Neuronal stem cell (in vitro differentiated cells): ENCODE measurements at regions not wholly inside any gene's neighbourhood (a gene's known extent, or its start where the extent isn't known, plus 50 kb on each side); places are given as distances from the start of the nearest gene placed in this dataset.

Source experiments
- DNase-seq: peaks from one replicate; pipeline ENCODE4 v3.0.0-alpha.2; 2013; ENCODE audit warnings: low spot score
- H2AFZ ChIP-seq: one replicate; pipeline ENCODE4 v1.6.1; 2013; ENCODE audit warnings: mild to moderate bottlenecking, low read length, inconsistent platforms
- H2AK5ac ChIP-seq: 2 replicates; pipeline ENCODE4 v1.6.1; 2013; ENCODE audit warnings: low read depth, mild to moderate bottlenecking, inconsistent platforms, low read length, moderate library complexity, mixed read lengths
- H2BK120ac ChIP-seq: 2 replicates; pipeline ENCODE4 v1.6.1; 2013; ENCODE audit warnings: low read depth, mild to moderate bottlenecking, inconsistent platforms, low read length, moderate library complexity, mixed read lengths
- H2BK12ac ChIP-seq: one replicate; pipeline ENCODE4 v1.6.1; 2013; ENCODE audit warnings: low read length, inconsistent platforms
- H2BK15ac ChIP-seq: 2 replicates; pipeline ENCODE4 v1.6.1; 2013; ENCODE audit warnings: mild to moderate bottlenecking, low read length, inconsistent platforms, mixed read lengths
- H2BK5ac ChIP-seq: one replicate; pipeline ENCODE4 v1.6.1; 2013; ENCODE audit warnings: inconsistent platforms, mild to moderate bottlenecking, low read length, moderate library complexity
- H3K14ac ChIP-seq: one replicate; pipeline ENCODE4 v1.6.1; 2013; ENCODE audit warnings: low read length, inconsistent platforms
- H3K18ac ChIP-seq: 2 replicates; pipeline ENCODE4 v1.6.1; 2013; ENCODE audit warnings: low read length, inconsistent platforms
- H3K23ac ChIP-seq: 2 replicates; pipeline ENCODE4 v1.6.1; 2013; ENCODE audit warnings: low read depth, mild to moderate bottlenecking, mixed read lengths, low read length, inconsistent platforms; ENCODE audit not compliant: poor library complexity
- H3K27ac ChIP-seq: replicated peaks from 3 replicates; pipeline ENCODE4 v1.5.1; 2013; ENCODE audit warnings: low read length, inconsistent platforms
- H3K27me3 ChIP-seq, 3 experiments: 2 replicates each; pipeline ENCODE4 v1.6.1; 2013; ENCODE audit warnings: low read length in 3 of 3, mild to moderate bottlenecking in 2 of 3, inconsistent platforms in 1 of 3, low read depth in 1 of 3, mixed read lengths in 1 of 3, moderate library complexity in 1 of 3; ENCODE audit not compliant: control insufficient read depth in 3 of 3, insufficient read depth in 3 of 3
- H3K36me3 ChIP-seq, 2 donors: replicated peaks in 1 of 2; 2 replicates each; pipeline ENCODE4 v1.6.1; 2013; ENCODE audit warnings: low read length in 2 of 2; ENCODE audit not compliant: control insufficient read depth in 2 of 2, insufficient read depth in 2 of 2
- H3K4ac ChIP-seq: 2 replicates; pipeline ENCODE4 v1.6.1; 2013; ENCODE audit warnings: inconsistent platforms, mild to moderate bottlenecking, low read length, moderate library complexity
- H3K4me1 ChIP-seq, 2 donors: 1 replicate in 1 of 2; 2 replicates in 1 of 2; pipeline ENCODE4 v1.6.1; 2013; ENCODE audit warnings: low read length in 2 of 2, low read depth in 1 of 2; ENCODE audit not compliant: control insufficient read depth in 2 of 2, insufficient read depth in 1 of 2
- H3K4me2 ChIP-seq: one replicate; pipeline ENCODE4 v1.6.1; 2013; ENCODE audit warnings: mild to moderate bottlenecking, low read length, inconsistent platforms; ENCODE audit not compliant: insufficient read depth, poor library complexity, severe bottlenecking
- H3K4me3 ChIP-seq, 2 donors: 2 replicates each; pipeline ENCODE4 v1.5.1; 2013; ENCODE audit warnings: low read length in 2 of 2, mild to moderate bottlenecking in 2 of 2, inconsistent platforms in 1 of 2, moderate library complexity in 1 of 2
- H3K79me1 ChIP-seq: one replicate; pipeline ENCODE4 v1.6.1; 2013; ENCODE audit warnings: low read depth, mild to moderate bottlenecking, inconsistent platforms, low read length, moderate library complexity
- H3K9ac ChIP-seq: one replicate; pipeline ENCODE4 v1.6.1; 2013; ENCODE audit warnings: mild to moderate bottlenecking, low read depth, low read length, inconsistent platforms; ENCODE audit not compliant: poor library complexity
- H3K9me3 ChIP-seq, 2 donors: replicated peaks in 1 of 2; 2 replicates each; pipeline versions ENCODE3 to v1.6.1; 2013; ENCODE audit warnings: low read length in 2 of 2, mild to moderate bottlenecking in 2 of 2, inconsistent platforms in 1 of 2, low read depth in 1 of 2, mixed read lengths in 1 of 2, moderate library complexity in 1 of 2; ENCODE audit not compliant: control insufficient read depth in 2 of 2, insufficient read depth in 1 of 2
- H4K8ac ChIP-seq: one replicate; pipeline ENCODE4 v1.6.1; 2013; ENCODE audit warnings: low read depth, mild to moderate bottlenecking, inconsistent platforms, low read length, moderate library complexity
- H4K91ac ChIP-seq: one replicate; pipeline ENCODE4 v1.6.1; 2013; ENCODE audit warnings: low read length, low read depth, mild to moderate bottlenecking, inconsistent platforms; ENCODE audit not compliant: poor library complexity
- WGBS, 2 donors: extraction: QIAGEN DNeasy Blood & Tissue Kit; methylation state at CpG; one replicate each; pipeline ENCODE4 v1.1.7; 2013; ENCODE audit warnings: missing lambda C conversion rate in 2 of 2, mixed read lengths in 1 of 2; ENCODE audit not compliant: insufficient read length in 2 of 2, insufficient replicate concordance in 1 of 2; ENCODE audit errors: extremely low coverage in 2 of 2; 5-methylcytosine and 5-hydroxymethylcytosine counted together

- peak overlapping the region; percentile 69 for H3K23ac ChIP-seq
- no peak overlapping the region for H2AK5ac ChIP-seq
- H4K8ac ChIP-seq: peak overlapping the region; percentile 53
- DNase-seq: no peak
- no peaks in the 10 kb centered on the region for H3K36me3 ChIP-seq
- no peak overlapping the region for H2AFZ ChIP-seq
- no peak overlapping the region for H3K18ac ChIP-seq
- no peak overlapping the region for H2BK5ac ChIP-seq
- H2BK120ac ChIP-seq: no peak overlapping the region
- no peak overlapping the region for H3K27ac ChIP-seq
- H3K9ac ChIP-seq: no peak overlapping the region
- H3K27me3 ChIP-seq: no peaks in the 10 kb centered on the region
- no peak overlapping the region for H3K4me2 ChIP-seq
- peaks cover 2 to 4% of the 10 kb centered on the region in 2 donors for H3K4me1 ChIP-seq
- no peak overlapping the region for H2BK12ac ChIP-seq
- H3K4me3 ChIP-seq: no peak overlapping the region
- H4K91ac ChIP-seq: no peak overlapping the region
- H3K79me1 ChIP-seq: no peaks in the 10 kb centered on the region
- no peak overlapping the region for H2BK15ac ChIP-seq
- H3K9me3 ChIP-seq: no peaks in the 10 kb centered on the region
- no peak overlapping the region for H3K14ac ChIP-seq
- no peak overlapping the region for H3K4ac ChIP-seq
- WGBS, 2 donors: no CpG with 5 or more reads among the region's 1 CpG
Measured at GRCh38 chr3:41064070-41064469, 135.2 kb upstream of the CTNNB1 start.

- Histone ChIP-seq H3K9ac (no peak overlapping the region), H3K23ac (no peak overlapping the region), H3K14ac (no peak overlapping the region), H4K8ac (no peak overlapping the region), H2AK5ac (no peak overlapping the region), H3K4ac (no peak overlapping the region), H3K4me1 (peaks cover 4% of the 10 kb centered on the region in 2 donors), H2BK12ac (no peak overlapping the region), H3K36me3 (no peaks in the 10 kb centered on the region), H4K91ac (no peak overlapping the region), H3K18ac (no peak overlapping the region), H3K4me2 (no peak overlapping the region), H2BK5ac (no peak overlapping the region), H3K9me3 (no peaks in the 10 kb centered on the region), H3K79me1 (no peaks in the 10 kb centered on the region), H3K27ac (no peak overlapping the region), H2BK15ac (no peak overlapping the region), H2BK120ac (no peak overlapping the region), H2AFZ (no peak overlapping the region), H3K27me3 (no peaks in the 10 kb centered on the region), H3K4me3 (no peak overlapping the region)
- DNase-seq: no peak
- WGBS, 2 donors: no CpG with 5 or more reads among the region's 2 CpGs
Measured at GRCh38 chr3:41064526-41064925, 134.8 kb upstream of the CTNNB1 start.

GRCh38 chr3:41065340-41065739, 134.0 kb upstream of the CTNNB1 start:
- Histone ChIP-seq H4K8ac (no peak overlapping the region), H4K91ac (no peak overlapping the region), H3K79me1 (no peaks in the 10 kb centered on the region), H3K9me3 (no peaks in the 10 kb centered on the region), H2AFZ (no peak overlapping the region), H3K27me3 (no peaks in the 10 kb centered on the region), H3K36me3 (no peaks in the 10 kb centered on the region), H3K4me2 (no peak overlapping the region), H3K4ac (no peak overlapping the region), H3K23ac (no peak overlapping the region), H2BK120ac (no peak overlapping the region), H2BK15ac (no peak overlapping the region), H2AK5ac (no peak overlapping the region), H2BK5ac (no peak overlapping the region), H2BK12ac (no peak overlapping the region), H3K9ac (no peak overlapping the region), H3K14ac (no peak overlapping the region), H3K27ac (no peak overlapping the region), H3K18ac (no peak overlapping the region), H3K4me3 (no peak overlapping the region), H3K4me1 (peaks cover 4% of the 10 kb centered on the region in 2 donors)
- WGBS, 2 donors: no CpG with 5 or more reads among the region's 2 CpGs
- no peak for DNase-seq

GRCh38 chr3:41073190-41073589, 126.1 kb upstream of the CTNNB1 start:
- Histone ChIP-seq H4K91ac (no peak overlapping the region), H3K23ac (no peak overlapping the region), H3K27ac (no peak overlapping the region), H3K27me3 (peaks cover 0 to 1% (median 0%) of the 10 kb centered on the region in 3 experiments), H2BK12ac (no peak overlapping the region), H3K4me3 (no peak overlapping the region), H3K9me3 (no peaks in the 10 kb centered on the region), H2AFZ (no peak overlapping the region), H3K14ac (no peak overlapping the region), H3K9ac (no peak overlapping the region), H3K4ac (no peak overlapping the region), H3K79me1 (no peaks in the 10 kb centered on the region), H2BK5ac (no peak overlapping the region), H2BK15ac (no peak overlapping the region), H3K36me3 (no peaks in the 10 kb centered on the region), H3K4me2 (no peak overlapping the region), H2BK120ac (no peak overlapping the region), H2AK5ac (no peak overlapping the region), H3K18ac (no peak overlapping the region), H3K4me1 (peaks cover 4 to 15% of the 10 kb centered on the region in 2 donors), H4K8ac (no peak overlapping the region)
- DNase-seq: no peak
- no CpG with 5 or more reads among the region's 5 CpGs for WGBS, 2 donors
